GM23338 (cell line): ENCODE measurements at regions not wholly inside any gene's neighbourhood (a gene's known extent, or its start where the extent isn't known, plus 50 kb on each side); places are given as distances from the start of the nearest gene placed in this dataset.

Experiments used
- ATAC-seq: fragments of 200-7000 bp; cut with Tn5 transposase; 3 replicates; pipeline ENCODE4 v1.9.1; 2020
- DNase-seq: peaks from one replicate; pipeline ENCODE4 v3.0.0-alpha.2; 2015; ENCODE audit warnings: low spot score
- H2AFZ ChIP-seq: fragments of 200-600 bp; sonication (generic); 2 replicates; pipeline ENCODE4 v1.8.0; 2016; ENCODE audit warnings: antibody characterized with exemption, mild to moderate bottlenecking, moderate library complexity
- H3F3A ChIP-seq: fragments of 200-600 bp; sonication (generic); replicated peaks from 2 replicates; pipeline ENCODE4 v1.8.0; 2017; ENCODE audit warnings: antibody characterized with exemption, mixed run types, low read depth
- H3K27ac ChIP-seq: fragments of 200-600 bp; sonication (generic); 2 replicates; pipeline ENCODE4 v1.6.1; 2016; ENCODE audit warnings: low read depth
- H3K27me3 ChIP-seq: fragments of 200-600 bp; sonication (generic); 2 replicates; pipeline ENCODE4 v1.8.0; 2016; ENCODE audit warnings: mild to moderate bottlenecking, mixed run types, moderate library complexity; ENCODE audit not compliant: insufficient read depth
- H3K36me3 ChIP-seq: fragments of 200-600 bp; sonication (generic); 2 replicates; pipeline ENCODE4 v1.8.0; 2016; ENCODE audit warnings: mild to moderate bottlenecking; ENCODE audit not compliant: insufficient read depth
- H3K4me1 ChIP-seq: fragments of 200-600 bp; sonication (generic); 2 replicates; pipeline ENCODE4 v1.8.0; 2016; ENCODE audit warnings: mild to moderate bottlenecking, moderate library complexity; ENCODE audit not compliant: insufficient read depth
- H3K4me2 ChIP-seq: fragments of 200-600 bp; sonication (generic); 2 replicates; pipeline ENCODE4 v1.7.1; 2017; ENCODE audit warnings: mixed run types
- H3K4me3 ChIP-seq: fragments of 200-600 bp; sonication (generic); 2 replicates; pipeline ENCODE4 v1.6.1; 2016; ENCODE audit warnings: mixed run types
- H3K79me2 ChIP-seq: fragments of 200-600 bp; sonication (generic); replicated peaks from 2 replicates; pipeline ENCODE4 v1.8.0; 2017; ENCODE audit warnings: mild to moderate bottlenecking; ENCODE audit not compliant: insufficient read depth
- H3K9me2 ChIP-seq: fragments of 200-600 bp; sonication (generic); 2 replicates; pipeline ENCODE4 v1.8.0; 2017; ENCODE audit not compliant: insufficient read depth
- H4K20me1 ChIP-seq: fragments of 200-600 bp; sonication (generic); replicated peaks from 2 replicates; pipeline ENCODE4 v1.8.0; 2017; ENCODE audit warnings: mild to moderate bottlenecking; ENCODE audit not compliant: insufficient read depth
- H3K27ac Mint-ChIP-seq: 2 replicates; pipeline ENCODE4 v1.8.0; 2020; ENCODE audit warnings: inconsistent platforms, mild to moderate bottlenecking, moderate library complexity, mixed read lengths
- H3K27me3 Mint-ChIP-seq: 3 replicates; pipeline ENCODE4 v1.8.0; 2022; ENCODE audit warnings: low read depth, mild to moderate bottlenecking, moderate library complexity, mixed read lengths, inconsistent platforms; ENCODE audit not compliant: insufficient read depth, poor library complexity
- H3K36me3 Mint-ChIP-seq: 3 replicates; pipeline ENCODE4 v1.8.0; 2021; ENCODE audit warnings: low read depth, mild to moderate bottlenecking, inconsistent platforms, moderate library complexity, mixed read lengths
- H3K4me1 Mint-ChIP-seq: 3 replicates; pipeline ENCODE4 v1.8.0; 2020; ENCODE audit warnings: mild to moderate bottlenecking, inconsistent platforms, mixed read lengths
- H3K4me3 Mint-ChIP-seq: 3 replicates; pipeline ENCODE4 v1.8.0; 2021; ENCODE audit warnings: moderate library complexity, mild to moderate bottlenecking, inconsistent platforms, mixed read lengths
- H3K9me3 Mint-ChIP-seq: 3 replicates; pipeline ENCODE4 v1.8.0; 2020; ENCODE audit warnings: moderate library complexity, mild to moderate bottlenecking, inconsistent platforms, mixed read lengths
- CREB1 ChIP-seq: fragments of 250-450 bp; sonication (Bioruptor Pico); IDR thresholded peaks from 2 replicates; pipeline ENCODE4 v1.5.0; 2020; ENCODE audit warnings: low read depth, mild to moderate bottlenecking, moderate library complexity
- EZH2 ChIP-seq: fragments of 200-600 bp; sonication (generic); IDR thresholded peaks from one replicate; pipeline ENCODE4 v1.8.0; 2017; ENCODE audit warnings: antibody characterized with exemption, mild to moderate bottlenecking, low read depth; ENCODE audit not compliant: unreplicated experiment
- EZH2phosphoT487 ChIP-seq: fragments of 200-600 bp; sonication (generic); IDR thresholded peaks from one replicate; pipeline ENCODE4 v1.8.1; 2018; ENCODE audit warnings: antibody characterized with exemption; ENCODE audit not compliant: unreplicated experiment
- JUNB ChIP-seq: IDR thresholded peaks from one replicate; pipeline ENCODE4 v1.6.1; 2016; ENCODE audit warnings: antibody characterized with exemption; ENCODE audit not compliant: unreplicated experiment
- POLR2AphosphoS5 ChIP-seq: IDR thresholded peaks from 2 replicates; pipeline ENCODE4 v1.6.1; 2016; ENCODE audit warnings: antibody characterized with exemption, low read depth
- STAT1 ChIP-seq: IDR thresholded peaks from one replicate; pipeline ENCODE4 v1.6.1; 2016; ENCODE audit warnings: antibody characterized with exemption; ENCODE audit not compliant: unreplicated experiment
- ZNF114 ChIP-seq: fragments of 250-450 bp; sonication (Bioruptor Pico); IDR thresholded peaks from 2 replicates; pipeline ENCODE4 v1.5.0; 2020; ENCODE audit warnings: mild to moderate bottlenecking, moderate library complexity
- ZNF331 ChIP-seq: fragments of 250-450 bp; sonication (Bioruptor Pico); IDR thresholded peaks from 2 replicates; pipeline ENCODE4 v1.5.0; 2020; ENCODE audit warnings: low read depth, mild to moderate bottlenecking, moderate library complexity
- TF ChIP-seq, protein P1 (sequence below), 2 experiments: fragments of 200-600 bp in 1 of 2; sonication (generic) in 1 of 2; conservative IDR thresholded peaks; 2 replicates each; pipeline versions ENCODE4 v1.5.1 to v1.6.1; 2016 to 2017; ENCODE audit warnings: antibody characterized with exemption in 2 of 2, low read depth in 2 of 2, mild to moderate bottlenecking in 2 of 2, moderate library complexity in 1 of 2
- TF ChIP-seq, protein P2 (sequence below): IDR thresholded peaks from one replicate; pipeline ENCODE4 v1.6.1; 2018; ENCODE audit warnings: antibody characterized with exemption; ENCODE audit not compliant: unreplicated experiment
- TF ChIP-seq, protein P3 (sequence below): IDR thresholded peaks from 2 replicates; pipeline ENCODE4 v1.6.1; 2016; ENCODE audit warnings: antibody characterized with exemption

DNA sequence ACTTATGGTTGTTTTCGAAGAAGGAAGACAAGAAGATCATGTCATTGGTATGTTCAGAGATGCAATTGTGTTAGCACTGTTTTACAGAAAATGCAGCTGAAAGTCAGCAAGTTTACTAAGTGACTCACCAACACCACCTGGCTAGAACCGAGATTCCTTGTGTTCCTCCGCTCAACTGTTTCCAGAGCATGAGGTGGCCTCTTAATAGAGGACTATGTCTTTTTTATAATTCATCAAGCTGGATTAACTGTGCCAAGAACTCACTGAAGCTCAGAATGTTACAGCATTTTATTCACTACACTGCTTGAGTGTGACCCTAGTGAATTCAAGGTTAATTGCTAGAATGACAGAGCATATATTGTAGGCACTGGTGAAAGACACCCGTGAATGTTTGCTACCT lies 1573.5 kb upstream of the TENM3 start:
- no peaks in the 10 kb centered on the region for H3K36me3 ChIP-seq
- Mint-ChIP-seq H3K27me3 (no peaks in the 10 kb centered on the region), H3K9me3 (no peaks in the 10 kb centered on the region), H3K36me3 (no peaks in the 10 kb centered on the region), H3K27ac (no peak overlapping the region), H3K4me1 (peaks cover 11% of the 10 kb centered on the region; the same call in 2 of the 3 replicates), H3K4me3 (no peak overlapping the region)
- no peaks in the 10 kb centered on the region for H4K20me1 ChIP-seq
- TF ChIP-seq ZNF331 (CRISPR knock-in tag) (no peak), POLR2AphosphoS5 (no peak), STAT1 (no peak), ZNF114 (CRISPR knock-in tag) (no peak), EZH2phosphoT487 (no peak), JUNB (no peak), EZH2 (no peak), CREB1 (CRISPR knock-in tag) (no peak)
- TF ChIP-seq, protein P1, sequence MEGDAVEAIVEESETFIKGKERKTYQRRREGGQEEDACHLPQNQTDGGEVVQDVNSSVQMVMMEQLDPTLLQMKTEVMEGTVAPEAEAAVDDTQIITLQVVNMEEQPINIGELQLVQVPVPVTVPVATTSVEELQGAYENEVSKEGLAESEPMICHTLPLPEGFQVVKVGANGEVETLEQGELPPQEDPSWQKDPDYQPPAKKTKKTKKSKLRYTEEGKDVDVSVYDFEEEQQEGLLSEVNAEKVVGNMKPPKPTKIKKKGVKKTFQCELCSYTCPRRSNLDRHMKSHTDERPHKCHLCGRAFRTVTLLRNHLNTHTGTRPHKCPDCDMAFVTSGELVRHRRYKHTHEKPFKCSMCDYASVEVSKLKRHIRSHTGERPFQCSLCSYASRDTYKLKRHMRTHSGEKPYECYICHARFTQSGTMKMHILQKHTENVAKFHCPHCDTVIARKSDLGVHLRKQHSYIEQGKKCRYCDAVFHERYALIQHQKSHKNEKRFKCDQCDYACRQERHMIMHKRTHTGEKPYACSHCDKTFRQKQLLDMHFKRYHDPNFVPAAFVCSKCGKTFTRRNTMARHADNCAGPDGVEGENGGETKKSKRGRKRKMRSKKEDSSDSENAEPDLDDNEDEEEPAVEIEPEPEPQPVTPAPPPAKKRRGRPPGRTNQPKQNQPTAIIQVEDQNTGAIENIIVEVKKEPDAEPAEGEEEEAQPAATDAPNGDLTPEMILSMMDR (conservative IDR thresholded peaks at IDR 0.05; ENCODE audit: low read depth in 2 of 2), result no peak
- TF ChIP-seq, protein P2, sequence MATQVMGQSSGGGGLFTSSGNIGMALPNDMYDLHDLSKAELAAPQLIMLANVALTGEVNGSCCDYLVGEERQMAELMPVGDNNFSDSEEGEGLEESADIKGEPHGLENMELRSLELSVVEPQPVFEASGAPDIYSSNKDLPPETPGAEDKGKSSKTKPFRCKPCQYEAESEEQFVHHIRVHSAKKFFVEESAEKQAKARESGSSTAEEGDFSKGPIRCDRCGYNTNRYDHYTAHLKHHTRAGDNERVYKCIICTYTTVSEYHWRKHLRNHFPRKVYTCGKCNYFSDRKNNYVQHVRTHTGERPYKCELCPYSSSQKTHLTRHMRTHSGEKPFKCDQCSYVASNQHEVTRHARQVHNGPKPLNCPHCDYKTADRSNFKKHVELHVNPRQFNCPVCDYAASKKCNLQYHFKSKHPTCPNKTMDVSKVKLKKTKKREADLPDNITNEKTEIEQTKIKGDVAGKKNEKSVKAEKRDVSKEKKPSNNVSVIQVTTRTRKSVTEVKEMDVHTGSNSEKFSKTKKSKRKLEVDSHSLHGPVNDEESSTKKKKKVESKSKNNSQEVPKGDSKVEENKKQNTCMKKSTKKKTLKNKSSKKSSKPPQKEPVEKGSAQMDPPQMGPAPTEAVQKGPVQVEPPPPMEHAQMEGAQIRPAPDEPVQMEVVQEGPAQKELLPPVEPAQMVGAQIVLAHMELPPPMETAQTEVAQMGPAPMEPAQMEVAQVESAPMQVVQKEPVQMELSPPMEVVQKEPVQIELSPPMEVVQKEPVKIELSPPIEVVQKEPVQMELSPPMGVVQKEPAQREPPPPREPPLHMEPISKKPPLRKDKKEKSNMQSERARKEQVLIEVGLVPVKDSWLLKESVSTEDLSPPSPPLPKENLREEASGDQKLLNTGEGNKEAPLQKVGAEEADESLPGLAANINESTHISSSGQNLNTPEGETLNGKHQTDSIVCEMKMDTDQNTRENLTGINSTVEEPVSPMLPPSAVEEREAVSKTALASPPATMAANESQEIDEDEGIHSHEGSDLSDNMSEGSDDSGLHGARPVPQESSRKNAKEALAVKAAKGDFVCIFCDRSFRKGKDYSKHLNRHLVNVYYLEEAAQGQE, result no peak
- TF ChIP-seq, protein P3, sequence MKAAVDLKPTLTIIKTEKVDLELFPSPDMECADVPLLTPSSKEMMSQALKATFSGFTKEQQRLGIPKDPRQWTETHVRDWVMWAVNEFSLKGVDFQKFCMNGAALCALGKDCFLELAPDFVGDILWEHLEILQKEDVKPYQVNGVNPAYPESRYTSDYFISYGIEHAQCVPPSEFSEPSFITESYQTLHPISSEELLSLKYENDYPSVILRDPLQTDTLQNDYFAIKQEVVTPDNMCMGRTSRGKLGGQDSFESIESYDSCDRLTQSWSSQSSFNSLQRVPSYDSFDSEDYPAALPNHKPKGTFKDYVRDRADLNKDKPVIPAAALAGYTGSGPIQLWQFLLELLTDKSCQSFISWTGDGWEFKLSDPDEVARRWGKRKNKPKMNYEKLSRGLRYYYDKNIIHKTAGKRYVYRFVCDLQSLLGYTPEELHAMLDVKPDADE, result no peak
- no peak overlapping the region for H3K4me2 ChIP-seq
- H3K9me2 ChIP-seq, result no peaks in the 10 kb centered on the region
- H3K79me2 ChIP-seq, result no peaks in the 10 kb centered on the region
- H2AFZ ChIP-seq, result no peak overlapping the region
- H3K4me1 ChIP-seq, result peaks cover 7% of the 10 kb centered on the region
- H3F3A ChIP-seq, result no peaks in the 10 kb centered on the region
- ATAC-seq (no peak), DNase-seq (no peak)
- no peaks in the 10 kb centered on the region for H3K27me3 ChIP-seq
- no peak overlapping the region for H3K4me3 ChIP-seq
- H3K27ac ChIP-seq, result no peak overlapping the region
